ENCODE measurements at regions not wholly inside any gene's neighbourhood (a gene's known extent, or its start where the extent isn't known, plus 50 kb on each side); places are given as distances from the start of the nearest gene placed in this dataset.
A peak's percentile ranks its signal among the peaks of the same experiment; 100 is the strongest.

DNA sequence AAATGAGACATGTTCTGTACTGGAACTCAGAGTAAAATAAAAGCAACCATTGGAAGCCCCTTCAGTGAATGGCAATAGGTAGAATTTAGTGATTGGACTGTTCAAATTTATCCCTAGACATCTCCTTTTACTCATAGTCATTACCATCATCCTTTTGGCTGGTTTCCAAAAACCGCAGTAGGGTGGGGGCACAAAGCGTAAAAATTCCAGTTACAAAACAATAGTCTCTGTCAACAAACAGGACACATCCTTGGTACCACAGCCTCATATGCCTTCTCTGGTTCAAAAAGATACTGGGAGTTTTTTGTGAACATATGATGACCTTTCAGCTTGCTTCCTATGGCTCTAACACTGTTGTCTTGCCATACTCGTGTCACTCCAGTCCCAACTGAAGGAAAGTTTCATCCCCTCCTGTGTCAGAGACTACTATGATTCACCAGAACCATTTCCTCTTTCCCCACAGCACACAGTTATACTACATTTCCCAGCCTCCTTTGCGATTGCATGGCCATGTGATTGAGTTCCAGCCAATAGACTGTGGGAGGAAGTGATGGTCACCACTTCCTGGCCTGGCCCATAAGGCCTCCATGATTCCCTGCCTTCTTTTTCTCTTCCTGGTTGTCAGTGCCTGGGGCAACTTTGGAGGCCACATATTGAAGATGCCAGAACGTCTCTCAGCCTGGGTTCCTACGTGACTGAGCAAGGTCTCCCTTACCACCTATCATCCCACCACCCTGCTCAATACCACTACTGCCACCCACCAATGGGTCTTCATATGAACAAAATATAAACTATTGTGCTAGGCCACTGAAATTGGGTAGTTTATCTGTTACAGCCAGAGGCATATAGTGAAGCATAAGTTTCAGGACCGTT, 162.4 kb downstream of the ID4 start:
- TF ChIP-seq POLR2A (IDR thresholded peaks at IDR 0.05; ENCODE audit: low read depth, low read length) (no peak), CEBPB (IDR thresholded peaks at IDR 0.05; ENCODE audit: low read depth, low read length) (no peak), MXI1 (IDR thresholded peaks at IDR 0.05; ENCODE audit: borderline replicate concordance, low read depth, low read length) (no peak), MAZ (IDR thresholded peaks at IDR 0.05; ENCODE audit: borderline replicate concordance, low read depth, low read length) (no peak), RAD21 (IDR thresholded peaks at IDR 0.05; ENCODE audit: low read length) (no peak), CHD1 (IDR thresholded peaks at IDR 0.05; ENCODE audit: low read depth, low read length) (no peak), BHLHE40 (IDR thresholded peaks at IDR 0.05; ENCODE audit: low read depth, low read length) (no peak)
- TF ChIP-seq, protein P1, sequence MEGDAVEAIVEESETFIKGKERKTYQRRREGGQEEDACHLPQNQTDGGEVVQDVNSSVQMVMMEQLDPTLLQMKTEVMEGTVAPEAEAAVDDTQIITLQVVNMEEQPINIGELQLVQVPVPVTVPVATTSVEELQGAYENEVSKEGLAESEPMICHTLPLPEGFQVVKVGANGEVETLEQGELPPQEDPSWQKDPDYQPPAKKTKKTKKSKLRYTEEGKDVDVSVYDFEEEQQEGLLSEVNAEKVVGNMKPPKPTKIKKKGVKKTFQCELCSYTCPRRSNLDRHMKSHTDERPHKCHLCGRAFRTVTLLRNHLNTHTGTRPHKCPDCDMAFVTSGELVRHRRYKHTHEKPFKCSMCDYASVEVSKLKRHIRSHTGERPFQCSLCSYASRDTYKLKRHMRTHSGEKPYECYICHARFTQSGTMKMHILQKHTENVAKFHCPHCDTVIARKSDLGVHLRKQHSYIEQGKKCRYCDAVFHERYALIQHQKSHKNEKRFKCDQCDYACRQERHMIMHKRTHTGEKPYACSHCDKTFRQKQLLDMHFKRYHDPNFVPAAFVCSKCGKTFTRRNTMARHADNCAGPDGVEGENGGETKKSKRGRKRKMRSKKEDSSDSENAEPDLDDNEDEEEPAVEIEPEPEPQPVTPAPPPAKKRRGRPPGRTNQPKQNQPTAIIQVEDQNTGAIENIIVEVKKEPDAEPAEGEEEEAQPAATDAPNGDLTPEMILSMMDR (conservative IDR thresholded peaks at IDR 0.05; ENCODE audit: low read depth, low read length), result no peak
- TF ChIP-seq, protein P2, sequence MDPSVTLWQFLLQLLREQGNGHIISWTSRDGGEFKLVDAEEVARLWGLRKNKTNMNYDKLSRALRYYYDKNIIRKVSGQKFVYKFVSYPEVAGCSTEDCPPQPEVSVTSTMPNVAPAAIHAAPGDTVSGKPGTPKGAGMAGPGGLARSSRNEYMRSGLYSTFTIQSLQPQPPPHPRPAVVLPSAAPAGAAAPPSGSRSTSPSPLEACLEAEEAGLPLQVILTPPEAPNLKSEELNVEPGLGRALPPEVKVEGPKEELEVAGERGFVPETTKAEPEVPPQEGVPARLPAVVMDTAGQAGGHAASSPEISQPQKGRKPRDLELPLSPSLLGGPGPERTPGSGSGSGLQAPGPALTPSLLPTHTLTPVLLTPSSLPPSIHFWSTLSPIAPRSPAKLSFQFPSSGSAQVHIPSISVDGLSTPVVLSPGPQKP (IDR thresholded peaks at IDR 0.05; ENCODE audit: borderline replicate concordance, low read depth, low read length), result no peak
- TF ChIP-seq, protein P3, sequence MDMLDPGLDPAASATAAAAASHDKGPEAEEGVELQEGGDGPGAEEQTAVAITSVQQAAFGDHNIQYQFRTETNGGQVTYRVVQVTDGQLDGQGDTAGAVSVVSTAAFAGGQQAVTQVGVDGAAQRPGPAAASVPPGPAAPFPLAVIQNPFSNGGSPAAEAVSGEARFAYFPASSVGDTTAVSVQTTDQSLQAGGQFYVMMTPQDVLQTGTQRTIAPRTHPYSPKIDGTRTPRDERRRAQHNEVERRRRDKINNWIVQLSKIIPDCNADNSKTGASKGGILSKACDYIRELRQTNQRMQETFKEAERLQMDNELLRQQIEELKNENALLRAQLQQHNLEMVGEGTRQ (IDR thresholded peaks at IDR 0.05; ENCODE audit: low read depth, low read length), result no peak

More for the DNA sequence above, 162.4 kb downstream of the ID4 start:
- Histone ChIP-seq H3K9me1 (ENCODE audit: insufficient read depth, low read length) (no peaks in the 10 kb centered on the region), H2BK20ac (ENCODE audit: low read depth, low read length) (no peak overlapping the region), H3K4me2 (ENCODE audit: low read depth, low read length) (no peak overlapping the region), H3K4me3 (ENCODE audit: insufficient read depth, low read depth, low read length) (no peak overlapping the region), H3K9me3 (ENCODE audit: control insufficient read depth, insufficient read depth, low read length) (peaks cover 8% of the 10 kb centered on the region), H2BK15ac (ENCODE audit: low read depth, low read length) (no peak overlapping the region), H3K79me1 (ENCODE audit: low read depth in 1 of 2, low read length in 2 of 2) (no peaks in the 10 kb centered on the region), H4K20me1 (ENCODE audit: insufficient read depth, low read length) (no peaks in the 10 kb centered on the region), H2BK5ac (ENCODE audit: low read depth, low read length, poor library complexity, severe bottlenecking) (no peak overlapping the region), H4K5ac (ENCODE audit: low read depth, low read length) (no peak overlapping the region), H3K36me3 (ENCODE audit: control insufficient read depth, insufficient read depth, low read length) (no peaks in the 10 kb centered on the region), H2AK9ac (replicated peaks; ENCODE audit: low read depth, low read length, poor library complexity) (no peak overlapping the region), H3K9ac (ENCODE audit: low read depth, low read length) (no peak overlapping the region), H3K14ac (replicated peaks; ENCODE audit: low read depth, low read length) (no peak overlapping the region), H2AK5ac (ENCODE audit: low read depth, low read length) (no peak overlapping the region), H3K56ac (ENCODE audit: extremely low read depth, insufficient read depth, low read length) (no peak overlapping the region), H4K91ac (ENCODE audit: insufficient read depth, low read depth, low read length) (no peak overlapping the region), H2BK120ac (ENCODE audit: low read depth, low read length) (no peak overlapping the region), H3K18ac (ENCODE audit: low read depth, low read length) (no peak overlapping the region), H4K8ac (ENCODE audit: low read depth in 2 of 2, low read length in 2 of 2) (no peak overlapping the region), H3K27ac (ENCODE audit: insufficient read depth, low read length) (no peak overlapping the region), H3K23ac (ENCODE audit: low read depth, low read length) (no peak overlapping the region), H2AFZ (replicated peaks; ENCODE audit: low read length, poor library complexity) (no peak overlapping the region), H3K27me3 (ENCODE audit: control insufficient read depth, insufficient read depth, low read length) (no peaks in the 10 kb centered on the region), H3K4me1 (ENCODE audit: control insufficient read depth, insufficient read depth, low read length) (no peaks in the 10 kb centered on the region), H3K4ac (ENCODE audit: low read depth, low read length) (no peak overlapping the region)
- BruUV-seq (replicated peaks), result no TSS peak
- DNase-seq (peak; percentile 5), ATAC-seq (ENCODE audit: low read depth) (no peak)
- 83% methylated on average over 1 of the region's 7 CpGs; no CpG with 5 or more reads in 1 of the 2 experiments for WGBS, 2 experiments (ENCODE audit: extremely low coverage in 2 of 2, insufficient read length in 1 of 2)
- intact Hi-C loops (cut with micrococcal nuclease), result no loop called here
- in situ Hi-C loops (cut with MboI; ENCODE audit: low sequenced_read_pairs), result no loop called here
- CTCF ChIA-PET, result no interaction called here
- dilution Hi-C loops (cut with HindIII; ENCODE audit: low sequenced_read_pairs, unreplicated experiment), result no loop called here
- POLR2A ChIA-PET (ENCODE audit: unreplicated experiment), result no interaction called here
